ENCODE measurements at regions not wholly inside any gene's neighbourhood (a gene's known extent, or its start where the extent isn't known, plus 50 kb on each side); places are given as distances from the start of the nearest gene placed in this dataset.

GRCh38 chr16:60463986-60464385, 1572.3 kb downstream of the CDH8 start:
- no peak for TF ChIP-seq POLR2A (IDR thresholded peaks at IDR 0.05)
- TF ChIP-seq CTCF (IDR thresholded peaks at IDR 0.05) = no peak

Data from lower leg skin (tissue), 3 donors.